Osteoblast (primary cell): ENCODE measurements at regions not wholly inside any gene's neighbourhood (a gene's known extent, or its start where the extent isn't known, plus 50 kb on each side); places are given as distances from the start of the nearest gene placed in this dataset.
"Not testable (repeated sequence)": the region's sequence is repeated elsewhere in the genome, so short reads cannot be mapped to it uniquely, and the experiment has no call there.

Source experiments
- DNase-seq: peaks from one replicate; pipeline ENCODE4 v3.0.0; 2011; ENCODE audit warnings: low spot score, mixed read lengths; ENCODE audit not compliant: insufficient read length; ENCODE audit errors: missing footprints
- H2AFZ ChIP-seq: 2 replicates; pipeline ENCODE4 v1.6.0; 2011; ENCODE audit warnings: mild to moderate bottlenecking, low read length
- H3K27ac ChIP-seq: 2 replicates; pipeline ENCODE4 v1.5.1; 2011; ENCODE audit warnings: mild to moderate bottlenecking, low read depth, low read length, moderate library complexity
- H3K27me3 ChIP-seq: 2 replicates; pipeline ENCODE4 v1.6.0; 2012; ENCODE audit warnings: mild to moderate bottlenecking, control low read depth, inconsistent platforms, low read length, moderate library complexity; ENCODE audit not compliant: insufficient read depth
- H3K36me3 ChIP-seq: 2 replicates; pipeline ENCODE4 v1.5.1; 2011; ENCODE audit warnings: mild to moderate bottlenecking, low read length, control low read depth, moderate library complexity; ENCODE audit not compliant: insufficient read depth
- H3K4me1 ChIP-seq: 2 replicates; pipeline ENCODE4 v1.5.1; 2011; ENCODE audit warnings: mild to moderate bottlenecking, low read length, control low read depth, moderate library complexity; ENCODE audit not compliant: insufficient read depth
- H3K4me2 ChIP-seq: 2 replicates; pipeline ENCODE4 v1.6.0; 2011; ENCODE audit warnings: mild to moderate bottlenecking, low read length; ENCODE audit not compliant: insufficient read depth
- H3K4me3 ChIP-seq: fragments of 200-600 bp; sonication (generic); 3 replicates; pipeline ENCODE4 v1.5.1; 2012; ENCODE audit warnings: mild to moderate bottlenecking, low read length, inconsistent platforms; ENCODE audit not compliant: insufficient read depth
- H3K79me2 ChIP-seq: 2 replicates; pipeline ENCODE4 v1.6.0; 2012; ENCODE audit warnings: mild to moderate bottlenecking, low read length, control low read depth, inconsistent platforms; ENCODE audit not compliant: insufficient read depth
- H3K9me3 ChIP-seq: 2 replicates; pipeline ENCODE4 v1.5.1; 2011; ENCODE audit warnings: low read depth, low read length, control low read depth
- H4K20me1 ChIP-seq: 2 replicates; pipeline ENCODE4 v1.6.0; 2012; ENCODE audit warnings: mild to moderate bottlenecking, low read length, control low read depth; ENCODE audit not compliant: insufficient read depth
- CTCF ChIP-seq: IDR thresholded peaks from 2 replicates; pipeline ENCODE4 v1.5.1; 2011; ENCODE audit warnings: mild to moderate bottlenecking, low read depth, low read length, moderate library complexity; ENCODE audit errors: extremely low read depth

- no peak for TF ChIP-seq CTCF
- Histone ChIP-seq H3K79me2 (no peaks in the 10 kb centered on the region), H3K9me3 (no peaks in the 10 kb centered on the region), H3K27ac (no peak overlapping the region), H3K4me3 (no peak overlapping the region), H4K20me1 (no peaks in the 10 kb centered on the region), H3K27me3 (no peaks in the 10 kb centered on the region), H3K4me2 (no peak overlapping the region), H2AFZ (no peak overlapping the region), H3K36me3 (no peaks in the 10 kb centered on the region), H3K4me1 (no peaks in the 10 kb centered on the region)
- DNase-seq: no peak
Observed at GRCh38 chr14:38546932-38547551, 291.1 kb upstream of the CLEC14A start.

GRCh38 chr14:38544776-38545175, 288.9 kb upstream of the CLEC14A start:
- H3K27ac ChIP-seq: no peak overlapping the region
- H2AFZ ChIP-seq: no peak overlapping the region
- H3K27me3 ChIP-seq: no peaks in the 10 kb centered on the region
- no peak overlapping the region for H3K4me3 ChIP-seq
- no peak for TF ChIP-seq CTCF
- no peaks in the 10 kb centered on the region for H3K36me3 ChIP-seq
- no peak overlapping the region for H3K4me2 ChIP-seq
- no peaks in the 10 kb centered on the region for H3K9me3 ChIP-seq
- H4K20me1 ChIP-seq: no peaks in the 10 kb centered on the region
- H3K4me1 ChIP-seq: no peaks in the 10 kb centered on the region
- DNase-seq: no peak
- no peaks in the 10 kb centered on the region for H3K79me2 ChIP-seq

- H3K27ac ChIP-seq, H2AFZ ChIP-seq, H3K27me3 ChIP-seq, H3K4me3 ChIP-seq, DNase-seq, H3K9me3 ChIP-seq, H3K36me3 ChIP-seq, H3K79me2 ChIP-seq, H4K20me1 ChIP-seq, H3K4me2 ChIP-seq, H3K4me1 ChIP-seq: not testable (repeated sequence)
Observed at GRCh38 chr14:38543851-38544250, 288.0 kb upstream of the CLEC14A start.

GRCh38 chr14:38538053-38538452, 282.2 kb upstream of the CLEC14A start:
- not testable (repeated sequence) for H3K4me2 ChIP-seq, H3K4me1 ChIP-seq, H4K20me1 ChIP-seq

GRCh38 chr14:38536376-38537038, 280.6 kb upstream of the CLEC14A start:
- no peaks in the 10 kb centered on the region for H3K4me1 ChIP-seq
- no peak overlapping the region for H3K27ac ChIP-seq
- no peak for DNase-seq
- no peak overlapping the region for H3K4me2 ChIP-seq
- H3K27me3 ChIP-seq: no peaks in the 10 kb centered on the region
- H2AFZ ChIP-seq: no peak overlapping the region
- H4K20me1 ChIP-seq: no peaks in the 10 kb centered on the region
- H3K79me2 ChIP-seq: no peaks in the 10 kb centered on the region
- no peak overlapping the region for H3K4me3 ChIP-seq
- no peak for TF ChIP-seq CTCF
- no peaks in the 10 kb centered on the region for H3K9me3 ChIP-seq
- no peaks in the 10 kb centered on the region for H3K36me3 ChIP-seq

More at GRCh38 chr14:38538053-38538452, 282.2 kb upstream of the CLEC14A start:
- not testable (repeated sequence) for H3K9me3 ChIP-seq, DNase-seq, H3K27ac ChIP-seq, H3K36me3 ChIP-seq, H2AFZ ChIP-seq, H3K27me3 ChIP-seq, H3K4me3 ChIP-seq, H3K79me2 ChIP-seq
